Vagina (tissue), 2 donors: ENCODE measurements at regions not wholly inside any gene's neighbourhood (a gene's known extent, or its start where the extent isn't known, plus 50 kb on each side); places are given as distances from the start of the nearest gene placed in this dataset.

Experiments
- POLR2A ChIP-seq, 2 donors: fragments of 450-650 bp; IDR thresholded peaks; one replicate each; pipeline ENCODE4 v1.6.1; 2017; ENCODE audit warnings: antibody characterized with exemption in 2 of 2, mild to moderate bottlenecking in 2 of 2, moderate library complexity in 2 of 2
- TF ChIP-seq, protein P1 (sequence below), 3 experiments: fragments of 450-650 bp in 2 of 3; fragments of 200-600 bp in 1 of 3; sonication (generic) in 1 of 3; IDR thresholded peaks; one replicate each; pipeline ENCODE4 v1.5.1; 2017 to 2019; ENCODE audit warnings: antibody characterized with exemption in 3 of 3, mild to moderate bottlenecking in 2 of 3, moderate library complexity in 2 of 3

DNA sequence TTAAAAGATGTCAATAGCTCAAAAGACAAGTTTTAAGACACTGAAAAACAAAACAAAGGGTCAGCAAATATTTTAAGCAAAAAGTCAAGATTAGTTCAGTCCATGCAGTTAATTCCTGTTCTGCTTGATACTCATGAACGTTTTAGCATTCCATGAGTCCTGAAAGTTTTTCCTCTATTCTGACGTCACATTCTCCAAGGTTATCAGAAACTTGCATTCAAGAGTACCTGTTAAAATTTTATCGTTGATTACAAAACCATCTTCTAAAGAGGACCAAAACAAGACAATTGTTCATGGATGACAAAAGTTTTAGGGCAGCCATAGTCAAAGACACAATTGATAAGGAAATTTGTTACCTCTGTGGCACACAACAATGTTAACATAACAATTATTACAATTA lies 52.5 kb upstream of the VOPP1 start:
- TF ChIP-seq, protein P1, sequence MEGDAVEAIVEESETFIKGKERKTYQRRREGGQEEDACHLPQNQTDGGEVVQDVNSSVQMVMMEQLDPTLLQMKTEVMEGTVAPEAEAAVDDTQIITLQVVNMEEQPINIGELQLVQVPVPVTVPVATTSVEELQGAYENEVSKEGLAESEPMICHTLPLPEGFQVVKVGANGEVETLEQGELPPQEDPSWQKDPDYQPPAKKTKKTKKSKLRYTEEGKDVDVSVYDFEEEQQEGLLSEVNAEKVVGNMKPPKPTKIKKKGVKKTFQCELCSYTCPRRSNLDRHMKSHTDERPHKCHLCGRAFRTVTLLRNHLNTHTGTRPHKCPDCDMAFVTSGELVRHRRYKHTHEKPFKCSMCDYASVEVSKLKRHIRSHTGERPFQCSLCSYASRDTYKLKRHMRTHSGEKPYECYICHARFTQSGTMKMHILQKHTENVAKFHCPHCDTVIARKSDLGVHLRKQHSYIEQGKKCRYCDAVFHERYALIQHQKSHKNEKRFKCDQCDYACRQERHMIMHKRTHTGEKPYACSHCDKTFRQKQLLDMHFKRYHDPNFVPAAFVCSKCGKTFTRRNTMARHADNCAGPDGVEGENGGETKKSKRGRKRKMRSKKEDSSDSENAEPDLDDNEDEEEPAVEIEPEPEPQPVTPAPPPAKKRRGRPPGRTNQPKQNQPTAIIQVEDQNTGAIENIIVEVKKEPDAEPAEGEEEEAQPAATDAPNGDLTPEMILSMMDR (IDR thresholded peaks at IDR 0.05), result no peak
- TF ChIP-seq POLR2A (IDR thresholded peaks at IDR 0.05), result no peak
